ENCODE measurements at regions not wholly inside any gene's neighbourhood (a gene's known extent, or its start where the extent isn't known, plus 50 kb on each side); places are given as distances from the start of the nearest gene placed in this dataset.
A peak's percentile ranks its signal among the peaks of the same experiment; 100 is the strongest.

DNA sequence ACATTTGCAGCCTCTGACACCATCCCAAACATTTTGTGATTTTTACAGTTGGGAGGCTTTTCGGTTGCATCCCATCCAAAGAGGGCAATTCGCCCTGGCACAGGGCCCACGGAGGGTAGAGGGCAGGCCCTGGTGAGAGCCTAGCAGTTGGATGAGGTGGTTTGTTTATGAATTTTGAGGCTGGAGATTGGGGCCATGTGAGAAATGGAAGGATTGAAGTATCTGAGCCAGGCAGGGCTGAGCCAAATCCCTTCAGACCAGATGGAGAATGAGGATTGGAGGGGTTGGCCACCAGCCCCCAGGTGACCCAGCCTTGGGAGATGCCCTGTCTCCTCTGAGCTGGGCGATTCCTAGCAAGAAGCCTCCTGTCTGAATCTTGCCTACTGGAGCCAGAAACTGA, 52.6 kb upstream of the CCDC167 start:
- H2BK20ac ChIP-seq (ENCODE audit: low read depth, low read length) = peak overlapping the region; percentile 1; the same call in 1 of the 2 replicates
- CTCF ChIA-PET = no interaction called here
- intact Hi-C loops (cut with micrococcal nuclease) (no loop called here), in situ Hi-C loops (cut with MboI; ENCODE audit: low sequenced_read_pairs) (no loop called here), dilution Hi-C loops (cut with HindIII; ENCODE audit: low sequenced_read_pairs, unreplicated experiment) (no loop called here)
- peaks cover 20% of the 10 kb centered on the region for H3K4me1 ChIP-seq (ENCODE audit: control insufficient read depth, insufficient read depth, low read length)
- H3K56ac ChIP-seq (ENCODE audit: extremely low read depth, insufficient read depth, low read length) = no peak overlapping the region
- POLR2A ChIA-PET (ENCODE audit: unreplicated experiment) = no interaction called here
- no CpG with 5 or more reads among the region's 4 CpGs for WGBS, 2 experiments (ENCODE audit: extremely low coverage in 2 of 2, insufficient read length in 1 of 2)
- H4K20me1 ChIP-seq (ENCODE audit: insufficient read depth, low read length) = no peaks in the 10 kb centered on the region; the same call in 1 of the 2 replicates
- no peak overlapping the region for H3K23ac ChIP-seq (ENCODE audit: low read depth, low read length)
- BruUV-seq (replicated peaks) = no TSS peak
- no peaks in the 10 kb centered on the region for H3K9me3 ChIP-seq (ENCODE audit: control insufficient read depth, insufficient read depth, low read length)
- no peak overlapping the region; the same call in 1 of the 2 replicates for H3K4me2 ChIP-seq (ENCODE audit: low read depth, low read length)
- H4K8ac ChIP-seq (ENCODE audit: low read depth in 2 of 2, low read length in 2 of 2) = no peak overlapping the region
- H3K27ac ChIP-seq (ENCODE audit: insufficient read depth, low read length) = no peak overlapping the region
- H3K36me3 ChIP-seq (ENCODE audit: control insufficient read depth, insufficient read depth, low read length) = no peaks in the 10 kb centered on the region
- H4K5ac ChIP-seq (ENCODE audit: low read depth, low read length) = no peak overlapping the region
- peaks cover 7% of the 10 kb centered on the region; the same call in 1 of the 2 replicates for H3K9me1 ChIP-seq (ENCODE audit: insufficient read depth, low read length)
- no peak overlapping the region for H3K4ac ChIP-seq (ENCODE audit: low read depth, low read length)
- no peaks in the 10 kb centered on the region for H3K79me1 ChIP-seq (ENCODE audit: low read depth in 1 of 2, low read length in 2 of 2)
- no peak overlapping the region for H2AK9ac ChIP-seq (replicated peaks; ENCODE audit: low read depth, low read length, poor library complexity)
- no peak overlapping the region for H4K91ac ChIP-seq (ENCODE audit: insufficient read depth, low read depth, low read length)
- DNase-seq = no peak
- H2AFZ ChIP-seq (replicated peaks; ENCODE audit: low read length, poor library complexity) = no peak overlapping the region
- H3K9ac ChIP-seq (ENCODE audit: low read depth, low read length) = no peak overlapping the region
- ATAC-seq (ENCODE audit: low read depth) = no peak
- H2BK120ac ChIP-seq (ENCODE audit: low read depth, low read length) = 0 out of 2 replicates have a peak overlapping the region, but pooled peaks have one; percentile 1
- TF ChIP-seq CHD1 (IDR thresholded peaks at IDR 0.05; ENCODE audit: low read depth, low read length) = no peak
- no peak for TF ChIP-seq RAD21 (IDR thresholded peaks at IDR 0.05; ENCODE audit: low read length)
- TF ChIP-seq RFX5 (IDR thresholded peaks at IDR 0.05; ENCODE audit: low read depth, low read length) = no peak
- TF ChIP-seq SMC3 (IDR thresholded peaks at IDR 0.05; ENCODE audit: low read depth, low read length) = no peak
- no peak for TF ChIP-seq BHLHE40 (IDR thresholded peaks at IDR 0.05; ENCODE audit: low read depth, low read length)
- no peak for TF ChIP-seq MAFK (IDR thresholded peaks at IDR 0.05; ENCODE audit: low read depth, low read length)
- no peak for TF ChIP-seq POLR2A (IDR thresholded peaks at IDR 0.05; ENCODE audit: low read depth, low read length)
- TF ChIP-seq MXI1 (IDR thresholded peaks at IDR 0.05; ENCODE audit: borderline replicate concordance, low read depth, low read length) = no peak
- TF ChIP-seq NFE2L2 (IDR thresholded peaks at IDR 0.05; ENCODE audit: low read depth, low read length) = no peak
- no peak for TF ChIP-seq MAZ (IDR thresholded peaks at IDR 0.05; ENCODE audit: borderline replicate concordance, low read depth, low read length)
- no peak for TF ChIP-seq FOS (IDR thresholded peaks at IDR 0.05; ENCODE audit: low read depth, low read length)
- TF ChIP-seq, protein P1, sequence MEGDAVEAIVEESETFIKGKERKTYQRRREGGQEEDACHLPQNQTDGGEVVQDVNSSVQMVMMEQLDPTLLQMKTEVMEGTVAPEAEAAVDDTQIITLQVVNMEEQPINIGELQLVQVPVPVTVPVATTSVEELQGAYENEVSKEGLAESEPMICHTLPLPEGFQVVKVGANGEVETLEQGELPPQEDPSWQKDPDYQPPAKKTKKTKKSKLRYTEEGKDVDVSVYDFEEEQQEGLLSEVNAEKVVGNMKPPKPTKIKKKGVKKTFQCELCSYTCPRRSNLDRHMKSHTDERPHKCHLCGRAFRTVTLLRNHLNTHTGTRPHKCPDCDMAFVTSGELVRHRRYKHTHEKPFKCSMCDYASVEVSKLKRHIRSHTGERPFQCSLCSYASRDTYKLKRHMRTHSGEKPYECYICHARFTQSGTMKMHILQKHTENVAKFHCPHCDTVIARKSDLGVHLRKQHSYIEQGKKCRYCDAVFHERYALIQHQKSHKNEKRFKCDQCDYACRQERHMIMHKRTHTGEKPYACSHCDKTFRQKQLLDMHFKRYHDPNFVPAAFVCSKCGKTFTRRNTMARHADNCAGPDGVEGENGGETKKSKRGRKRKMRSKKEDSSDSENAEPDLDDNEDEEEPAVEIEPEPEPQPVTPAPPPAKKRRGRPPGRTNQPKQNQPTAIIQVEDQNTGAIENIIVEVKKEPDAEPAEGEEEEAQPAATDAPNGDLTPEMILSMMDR (conservative IDR thresholded peaks at IDR 0.05; ENCODE audit: low read depth, low read length) = no peak
- TF ChIP-seq, protein P2, sequence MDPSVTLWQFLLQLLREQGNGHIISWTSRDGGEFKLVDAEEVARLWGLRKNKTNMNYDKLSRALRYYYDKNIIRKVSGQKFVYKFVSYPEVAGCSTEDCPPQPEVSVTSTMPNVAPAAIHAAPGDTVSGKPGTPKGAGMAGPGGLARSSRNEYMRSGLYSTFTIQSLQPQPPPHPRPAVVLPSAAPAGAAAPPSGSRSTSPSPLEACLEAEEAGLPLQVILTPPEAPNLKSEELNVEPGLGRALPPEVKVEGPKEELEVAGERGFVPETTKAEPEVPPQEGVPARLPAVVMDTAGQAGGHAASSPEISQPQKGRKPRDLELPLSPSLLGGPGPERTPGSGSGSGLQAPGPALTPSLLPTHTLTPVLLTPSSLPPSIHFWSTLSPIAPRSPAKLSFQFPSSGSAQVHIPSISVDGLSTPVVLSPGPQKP (IDR thresholded peaks at IDR 0.05; ENCODE audit: borderline replicate concordance, low read depth, low read length) = no peak
- TF ChIP-seq, protein P3, sequence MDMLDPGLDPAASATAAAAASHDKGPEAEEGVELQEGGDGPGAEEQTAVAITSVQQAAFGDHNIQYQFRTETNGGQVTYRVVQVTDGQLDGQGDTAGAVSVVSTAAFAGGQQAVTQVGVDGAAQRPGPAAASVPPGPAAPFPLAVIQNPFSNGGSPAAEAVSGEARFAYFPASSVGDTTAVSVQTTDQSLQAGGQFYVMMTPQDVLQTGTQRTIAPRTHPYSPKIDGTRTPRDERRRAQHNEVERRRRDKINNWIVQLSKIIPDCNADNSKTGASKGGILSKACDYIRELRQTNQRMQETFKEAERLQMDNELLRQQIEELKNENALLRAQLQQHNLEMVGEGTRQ (IDR thresholded peaks at IDR 0.05; ENCODE audit: low read depth, low read length) = no peak
- TF ChIP-seq CEBPB (IDR thresholded peaks at IDR 0.05; ENCODE audit: low read depth, low read length) = no peak
- no peak overlapping the region for H3K4me3 ChIP-seq (ENCODE audit: insufficient read depth, low read depth, low read length)
- H3K18ac ChIP-seq (ENCODE audit: low read depth, low read length) = no peak overlapping the region
- H3K14ac ChIP-seq (replicated peaks; ENCODE audit: low read depth, low read length) = no peak overlapping the region
- H3K27me3 ChIP-seq (ENCODE audit: control insufficient read depth, insufficient read depth, low read length) = no peaks in the 10 kb centered on the region; the same call in 1 of the 2 replicates
- no peak overlapping the region for H2BK5ac ChIP-seq (ENCODE audit: low read depth, low read length, poor library complexity, severe bottlenecking)
- peak overlapping the region; percentile 30 for H2AK5ac ChIP-seq (ENCODE audit: low read depth, low read length)
- no peak overlapping the region for H2BK15ac ChIP-seq (ENCODE audit: low read depth, low read length)
